IPS-18a (cell line): ENCODE measurements at regions not wholly inside any gene's neighbourhood (a gene's known extent, or its start where the extent isn't known, plus 50 kb on each side); places are given as distances from the start of the nearest gene placed in this dataset.

ENCODE experiments used
- H3K27ac ChIP-seq: one replicate; pipeline ENCODE4 v1.5.1; 2013; ENCODE audit warnings: low read length
- H3K27me3 ChIP-seq: one replicate; pipeline ENCODE4 v1.6.1; 2013; ENCODE audit warnings: mild to moderate bottlenecking, low read length; ENCODE audit not compliant: control insufficient read depth, insufficient read depth
- H3K36me3 ChIP-seq: one replicate; pipeline ENCODE4 v1.6.1; 2013; ENCODE audit warnings: low read depth, low read length; ENCODE audit not compliant: control insufficient read depth
- H3K4me1 ChIP-seq: one replicate; pipeline ENCODE4 v1.6.1; 2013; ENCODE audit warnings: low read depth, low read length; ENCODE audit not compliant: control insufficient read depth
- H3K4me3 ChIP-seq: one replicate; pipeline ENCODE4 v1.5.1; 2013; ENCODE audit warnings: low read length
- H3K9ac ChIP-seq: one replicate; pipeline ENCODE4 v1.6.1; 2013; ENCODE audit warnings: mild to moderate bottlenecking, low read length, moderate library complexity
- H3K9me3 ChIP-seq: one replicate; pipeline ENCODE4 v1.6.1; 2013; ENCODE audit warnings: low read depth, low read length; ENCODE audit not compliant: control insufficient read depth

DNA sequence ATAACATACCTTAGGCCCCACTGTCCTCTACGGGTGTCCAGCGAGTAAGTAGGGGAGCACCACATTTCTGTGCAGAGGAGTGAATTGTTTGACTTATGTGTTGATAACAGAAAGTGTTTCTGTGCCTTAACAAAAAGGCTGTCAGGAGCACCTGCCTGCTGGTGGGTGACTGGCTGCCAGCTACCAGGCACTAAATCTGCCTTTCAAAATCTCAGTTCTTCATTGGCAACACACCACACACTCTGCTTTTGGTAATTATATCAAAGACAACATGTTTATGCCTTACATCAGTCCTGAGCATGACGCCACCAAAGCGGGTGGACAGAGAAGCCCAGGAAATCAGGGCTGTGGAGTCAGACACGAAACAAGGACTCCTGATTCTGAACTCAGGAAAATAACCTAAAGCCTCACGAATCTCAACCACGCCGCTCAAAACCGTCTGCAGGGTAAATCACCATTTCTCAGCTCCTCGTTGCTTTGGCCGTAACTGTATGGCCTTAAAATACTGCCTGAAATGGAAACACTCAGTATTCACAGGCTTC is 105.2 kb upstream of the SOX1 start:
- Histone ChIP-seq H3K27me3 (no peaks in the 10 kb centered on the region), H3K9me3 (no peaks in the 10 kb centered on the region), H3K27ac (no peak overlapping the region)

DNA sequence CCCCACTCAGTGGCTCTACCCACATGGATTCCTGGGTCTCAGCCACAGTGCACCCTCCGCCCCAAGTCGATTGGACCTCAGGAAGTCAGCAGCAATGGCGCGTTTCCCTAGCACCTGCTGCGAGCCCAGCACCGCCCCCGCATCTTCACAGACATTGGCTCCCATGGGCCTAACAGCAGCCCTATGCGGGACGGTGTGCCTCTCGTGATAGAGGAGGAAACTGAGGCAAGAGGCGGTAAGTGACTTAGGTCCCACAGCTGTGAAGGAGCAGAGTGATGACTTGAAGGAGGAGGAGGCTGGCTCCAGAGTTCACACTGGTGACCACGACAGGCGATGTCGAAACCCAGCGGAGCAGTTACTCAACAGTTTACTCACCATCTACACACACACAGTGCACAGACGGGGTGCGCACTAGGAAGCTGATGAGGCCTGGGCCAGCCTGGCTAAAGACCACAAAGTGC is 104.5 kb upstream of the SOX1 start:
- H3K4me3 ChIP-seq, result no peak overlapping the region
- H3K36me3 ChIP-seq, result no peaks in the 10 kb centered on the region
- no peak overlapping the region for H3K27ac ChIP-seq
- no peaks in the 10 kb centered on the region for H3K27me3 ChIP-seq
- no peaks in the 10 kb centered on the region for H3K9me3 ChIP-seq
- H3K9ac ChIP-seq, result no peak overlapping the region
- H3K4me1 ChIP-seq, result no peaks in the 10 kb centered on the region

More for the DNA sequence above, 105.2 kb upstream of the SOX1 start:
- no peak overlapping the region for H3K9ac ChIP-seq
- H3K4me1 ChIP-seq, result no peaks in the 10 kb centered on the region
- no peaks in the 10 kb centered on the region for H3K36me3 ChIP-seq
- H3K4me3 ChIP-seq, result no peak overlapping the region

DNA sequence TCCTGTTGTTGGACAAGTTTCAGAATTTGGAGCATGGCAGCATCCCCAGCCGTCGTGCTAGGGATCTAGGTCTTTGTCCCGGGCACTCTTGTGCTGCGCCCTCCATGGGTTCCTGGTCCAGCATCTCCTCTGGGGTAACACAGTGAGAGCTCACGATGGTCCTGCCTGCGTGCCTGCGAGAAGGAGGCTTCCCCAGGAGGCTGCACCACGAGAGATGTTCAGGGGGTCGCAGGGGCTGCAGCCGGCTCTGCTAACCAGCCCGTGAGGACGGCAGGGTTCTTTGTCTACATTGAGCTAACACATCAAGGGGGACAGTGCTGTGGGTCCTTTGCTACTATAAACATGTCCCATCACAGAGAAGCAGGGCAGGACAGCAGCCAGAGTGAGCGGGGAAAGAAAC is 103.9 kb upstream of the SOX1 start:
- Histone ChIP-seq H3K27ac (no peak overlapping the region), H3K27me3 (no peaks in the 10 kb centered on the region), H3K4me3 (no peak overlapping the region), H3K9me3 (no peaks in the 10 kb centered on the region), H3K36me3 (no peaks in the 10 kb centered on the region), H3K9ac (no peak overlapping the region), H3K4me1 (no peaks in the 10 kb centered on the region)

DNA sequence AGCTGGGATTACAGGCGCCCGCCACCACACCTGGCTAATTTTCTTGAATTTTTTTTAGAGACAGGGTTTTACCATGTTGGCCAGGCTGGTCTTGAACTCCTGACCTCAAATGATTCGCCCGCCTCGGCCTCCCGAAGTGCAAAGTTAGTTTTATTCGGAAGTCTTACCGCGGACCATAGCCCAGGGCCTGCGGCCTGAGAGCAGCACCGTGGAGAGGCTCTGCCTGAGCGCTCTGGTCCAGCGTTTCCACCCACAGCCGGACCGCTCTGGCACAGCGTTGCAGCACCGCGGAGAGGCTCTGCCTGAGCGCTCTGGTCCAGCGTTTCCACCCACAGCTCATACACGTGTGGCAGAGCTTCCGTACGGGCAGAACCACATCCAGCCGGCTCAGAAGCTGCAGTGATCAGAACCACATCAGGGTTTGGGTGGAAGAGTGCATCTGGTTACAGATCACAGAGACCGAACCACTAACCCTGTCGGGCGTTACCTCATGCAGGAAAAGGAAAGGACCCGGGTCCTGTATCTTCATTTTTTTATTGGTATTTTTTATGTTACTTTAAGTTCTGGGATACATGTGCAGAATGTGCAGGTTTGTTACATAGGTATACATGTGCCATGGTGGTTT is 102.4 kb upstream of the SOX1 start:
- Histone ChIP-seq H3K4me3 (no peak overlapping the region), H3K4me1 (no peaks in the 10 kb centered on the region), H3K9ac (no peak overlapping the region), H3K36me3 (no peaks in the 10 kb centered on the region), H3K27ac (no peak overlapping the region), H3K9me3 (no peaks in the 10 kb centered on the region), H3K27me3 (no peaks in the 10 kb centered on the region)

DNA sequence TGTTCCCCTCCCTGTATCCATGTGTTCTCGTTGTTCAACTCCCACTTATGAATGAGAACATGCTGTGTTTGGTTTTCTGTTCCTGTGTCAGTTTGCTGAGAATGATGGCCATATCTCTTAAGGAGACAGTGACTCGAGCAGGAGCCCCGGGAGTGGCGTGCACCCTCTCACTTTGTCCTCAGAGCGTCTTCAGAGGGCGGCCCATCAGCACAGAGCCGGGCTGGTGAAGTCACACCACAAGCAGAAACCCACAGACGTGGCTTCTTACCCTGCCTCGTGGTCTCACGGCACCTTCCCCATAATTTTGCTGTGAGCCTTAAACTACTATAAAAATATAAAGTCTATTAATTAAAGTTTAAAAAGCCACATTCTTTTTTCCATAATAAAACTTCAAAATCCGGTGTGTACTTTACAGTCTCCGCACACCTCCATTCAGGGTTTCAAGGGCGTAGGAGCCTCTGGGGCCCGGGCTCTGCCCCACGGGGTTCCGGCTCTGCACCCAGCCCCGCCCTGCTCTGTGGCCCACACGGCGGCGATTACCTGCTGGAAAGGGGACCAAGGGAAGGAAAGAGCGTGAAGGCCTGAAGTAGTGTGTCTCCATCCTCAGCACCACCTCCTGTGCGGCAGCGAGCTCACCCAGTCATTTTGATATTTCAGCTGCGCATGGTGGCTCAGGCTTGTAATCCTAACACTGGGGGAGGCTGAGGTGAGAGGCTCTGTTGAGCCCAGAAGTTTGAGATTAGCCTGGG is 101.3 kb upstream of the SOX1 start:
- no peak overlapping the region for H3K9ac ChIP-seq
- H3K27ac ChIP-seq, result no peak overlapping the region
- no peaks in the 10 kb centered on the region for H3K36me3 ChIP-seq
- H3K9me3 ChIP-seq, result no peaks in the 10 kb centered on the region
- no peaks in the 10 kb centered on the region for H3K4me1 ChIP-seq
- H3K4me3 ChIP-seq, result no peak overlapping the region
- no peaks in the 10 kb centered on the region for H3K27me3 ChIP-seq

DNA sequence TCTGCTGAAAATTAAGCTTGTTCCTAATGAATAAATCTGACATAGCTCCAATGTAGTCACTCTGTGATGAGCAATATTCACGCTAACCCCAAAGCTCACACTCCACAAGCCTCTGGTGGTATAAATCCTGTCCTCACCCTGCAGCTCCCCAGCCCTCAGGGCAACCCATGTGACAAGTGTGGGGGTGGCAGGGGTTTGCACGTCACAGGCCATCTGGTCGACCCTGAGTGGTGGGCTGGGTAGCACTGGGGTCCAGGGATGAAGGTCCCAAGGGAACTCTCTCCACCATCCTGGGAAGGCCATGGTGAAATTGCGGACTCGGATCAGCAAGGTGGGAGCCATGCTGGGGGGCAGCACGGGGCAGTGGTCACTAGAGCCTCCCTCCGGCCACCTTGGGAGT is 100.0 kb upstream of the SOX1 start:
- Histone ChIP-seq H3K9me3 (no peaks in the 10 kb centered on the region), H3K36me3 (no peaks in the 10 kb centered on the region), H3K27me3 (peaks cover 4% of the 10 kb centered on the region), H3K27ac (no peak overlapping the region), H3K4me1 (no peaks in the 10 kb centered on the region), H3K4me3 (no peak overlapping the region), H3K9ac (no peak overlapping the region)

DNA sequence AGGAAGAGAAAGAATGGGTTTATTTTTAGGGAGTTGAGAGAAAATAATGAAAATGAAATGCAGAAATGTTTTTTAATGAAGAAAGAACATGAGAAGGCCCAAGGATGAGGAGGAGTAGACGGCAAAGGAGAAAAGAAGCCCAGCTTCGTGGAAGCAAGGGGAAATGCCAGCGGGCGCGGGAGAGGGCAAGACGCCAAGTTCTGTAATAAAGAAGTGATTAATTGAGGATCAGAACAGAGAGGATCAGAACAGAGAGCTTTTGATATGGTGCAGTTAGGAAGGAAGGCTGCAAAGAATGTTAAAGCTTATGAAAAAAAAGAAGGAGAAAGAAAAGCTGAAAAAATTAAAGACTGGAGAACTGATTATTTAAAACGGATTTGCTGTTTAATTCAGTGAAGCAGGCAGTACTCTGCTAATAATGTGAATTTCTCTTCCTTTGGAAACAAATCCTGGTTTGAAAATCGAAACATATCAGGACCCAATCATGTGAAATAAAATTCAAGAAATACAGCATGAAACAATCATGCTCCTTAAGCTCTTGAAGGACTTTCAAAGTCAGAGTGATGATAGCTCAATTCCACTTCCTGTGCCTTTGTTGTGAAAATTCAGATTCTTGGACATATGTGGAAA is 99.3 kb upstream of the SOX1 start:
- Histone ChIP-seq H3K9ac (no peak overlapping the region), H3K4me3 (no peak overlapping the region), H3K27me3 (peaks cover 11% of the 10 kb centered on the region), H3K27ac (no peak overlapping the region), H3K4me1 (peaks cover 1% of the 10 kb centered on the region), H3K9me3 (no peaks in the 10 kb centered on the region), H3K36me3 (no peaks in the 10 kb centered on the region)

DNA sequence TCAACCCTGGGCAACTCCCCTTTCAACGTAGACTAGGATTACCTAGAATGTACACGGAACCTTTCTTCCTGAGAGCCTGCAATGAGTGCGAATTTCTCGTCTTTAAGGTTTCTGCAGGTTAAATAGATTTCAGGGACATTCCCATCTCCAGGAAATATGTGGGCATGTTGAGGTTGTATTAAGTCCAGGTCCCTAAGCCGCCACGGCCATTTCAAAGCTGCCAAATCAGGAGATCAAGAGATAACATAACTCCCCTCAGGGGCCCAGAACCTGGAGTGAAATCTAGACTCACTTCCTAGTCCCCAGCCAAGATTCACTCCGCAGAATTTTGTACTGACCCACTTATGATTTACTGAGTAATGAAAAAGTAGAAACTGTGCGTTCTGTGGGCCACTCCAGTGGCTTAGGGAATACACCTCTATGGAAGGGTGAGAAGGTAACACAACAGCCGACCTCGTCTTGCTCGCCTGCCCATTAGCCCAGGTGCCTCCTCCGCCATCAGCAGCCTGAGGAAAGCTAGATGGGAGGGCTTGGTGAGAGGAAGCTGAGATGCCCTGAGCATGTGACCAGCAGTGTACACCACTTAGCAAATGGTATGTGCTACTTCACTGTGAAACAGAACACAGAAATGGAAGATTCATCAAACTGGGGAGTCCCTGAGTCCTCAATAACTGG is 98.5 kb upstream of the SOX1 start:
- Histone ChIP-seq H3K9me3 (no peaks in the 10 kb centered on the region), H3K4me3 (no peak overlapping the region), H3K4me1 (peaks cover 4% of the 10 kb centered on the region), H3K27ac (no peak overlapping the region), H3K27me3 (peaks cover 19% of the 10 kb centered on the region), H3K9ac (no peak overlapping the region), H3K36me3 (no peaks in the 10 kb centered on the region)

DNA sequence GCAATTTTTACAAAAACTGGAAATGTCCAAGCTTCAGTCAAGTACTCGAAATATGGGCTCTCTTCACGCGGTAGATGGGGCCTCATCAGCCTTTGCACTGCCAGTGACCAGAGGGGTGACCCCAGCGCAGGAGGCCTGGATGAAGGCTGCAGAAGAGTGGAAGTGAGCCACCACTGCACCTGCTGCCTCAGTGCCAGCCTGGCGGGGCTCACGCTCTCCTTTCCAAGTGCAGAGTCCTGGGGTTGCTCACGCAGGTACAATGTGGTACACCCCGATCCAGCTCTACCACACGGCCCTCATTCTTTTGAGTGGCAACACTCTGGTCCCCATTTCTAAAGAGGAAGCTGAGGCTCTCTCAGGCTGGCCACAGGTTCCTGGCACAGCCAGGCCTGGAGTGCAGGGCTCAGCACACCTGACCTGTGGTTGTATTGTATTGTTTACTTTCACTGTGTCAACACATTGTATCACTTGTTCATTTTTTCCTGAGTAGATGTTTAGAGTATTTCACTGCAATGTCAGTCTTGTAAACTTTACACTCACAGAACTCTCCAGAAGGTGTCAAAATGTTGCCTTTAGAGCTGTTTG is 97.3 kb upstream of the SOX1 start:
- Histone ChIP-seq H3K9ac (no peak overlapping the region), H3K27ac (no peak overlapping the region), H3K9me3 (no peaks in the 10 kb centered on the region), H3K4me3 (no peak overlapping the region), H3K27me3 (peaks cover 29% of the 10 kb centered on the region), H3K36me3 (no peaks in the 10 kb centered on the region), H3K4me1 (peaks cover 4% of the 10 kb centered on the region)

DNA sequence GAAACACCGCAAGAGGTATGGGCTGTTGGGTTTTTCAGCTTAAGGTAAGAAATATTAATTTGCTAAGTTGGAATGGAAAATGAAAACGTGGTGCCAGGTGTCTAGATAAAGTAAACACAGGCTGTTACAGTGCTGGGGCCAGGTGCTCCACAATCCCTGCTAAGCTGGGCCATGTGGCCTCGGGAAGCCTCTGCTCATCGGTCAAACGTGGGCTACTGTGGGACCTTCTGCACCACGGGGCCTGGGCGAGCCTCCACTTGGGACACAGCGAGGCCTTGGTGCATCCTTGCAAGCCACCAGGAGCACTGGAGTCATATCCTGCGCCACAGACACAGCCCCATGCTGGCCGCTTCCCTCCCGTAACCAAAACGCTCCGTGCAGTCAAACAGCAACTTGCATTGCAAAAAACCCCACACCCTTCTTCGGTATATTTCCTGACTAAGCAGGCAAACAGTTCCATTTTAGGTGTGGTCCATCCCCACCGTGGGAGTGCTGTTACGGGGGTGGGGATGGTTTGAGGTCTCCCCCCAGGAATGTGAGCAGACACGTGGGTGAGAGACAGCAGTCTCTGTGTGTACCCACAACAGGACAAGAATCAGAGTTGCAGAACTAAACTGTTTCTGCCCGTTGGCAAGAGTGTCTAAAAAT is 96.3 kb upstream of the SOX1 start:
- Histone ChIP-seq H3K27me3 (peaks cover 29% of the 10 kb centered on the region), H3K4me3 (no peak overlapping the region), H3K9me3 (no peaks in the 10 kb centered on the region), H3K27ac (no peak overlapping the region), H3K9ac (no peak overlapping the region), H3K36me3 (no peaks in the 10 kb centered on the region), H3K4me1 (peaks cover 4% of the 10 kb centered on the region)
